ENCODE measurements at regions not wholly inside any gene's neighbourhood (a gene's known extent, or its start where the extent isn't known, plus 50 kb on each side); places are given as distances from the start of the nearest gene placed in this dataset.
"Not testable (repeated sequence)": the region's sequence is repeated elsewhere in the genome, so short reads cannot be mapped to it uniquely, and the experiment has no call there.

- H3K27ac ChIP-seq (ENCODE audit: low read length): no peak overlapping the region
- H3K4me1 ChIP-seq (ENCODE audit: insufficient read depth, low read length): no peaks in the 10 kb centered on the region
- no peak overlapping the region for H3K4me3 ChIP-seq (ENCODE audit: low read length)
- H3K36me3 ChIP-seq (ENCODE audit: insufficient read depth, low read depth, low read length): no peaks in the 10 kb centered on the region
- H3K27me3 ChIP-seq (ENCODE audit: insufficient read depth, low read length): no peaks in the 10 kb centered on the region
- no peaks in the 10 kb centered on the region for H3K9me3 ChIP-seq (ENCODE audit: insufficient read depth, low read depth, low read length)
- no peak overlapping the region for H3K9ac ChIP-seq (ENCODE audit: low read depth, low read length)
Measured at GRCh38 chr12:9329019-9329418, 120.8 kb upstream of the PZP start.

GRCh38 chr12:9328065-9328464 is 119.9 kb upstream of the PZP start:
- Histone ChIP-seq H3K27me3 (ENCODE audit: insufficient read depth, low read length) (no peaks in the 10 kb centered on the region), H3K36me3 (ENCODE audit: insufficient read depth, low read depth, low read length) (no peaks in the 10 kb centered on the region), H3K4me1 (ENCODE audit: insufficient read depth, low read length) (no peaks in the 10 kb centered on the region), H3K9ac (ENCODE audit: low read depth, low read length) (no peak overlapping the region), H3K4me3 (ENCODE audit: low read length) (no peak overlapping the region), H3K27ac (ENCODE audit: low read length) (no peak overlapping the region), H3K9me3 (ENCODE audit: insufficient read depth, low read depth, low read length) (no peaks in the 10 kb centered on the region)

DNA sequence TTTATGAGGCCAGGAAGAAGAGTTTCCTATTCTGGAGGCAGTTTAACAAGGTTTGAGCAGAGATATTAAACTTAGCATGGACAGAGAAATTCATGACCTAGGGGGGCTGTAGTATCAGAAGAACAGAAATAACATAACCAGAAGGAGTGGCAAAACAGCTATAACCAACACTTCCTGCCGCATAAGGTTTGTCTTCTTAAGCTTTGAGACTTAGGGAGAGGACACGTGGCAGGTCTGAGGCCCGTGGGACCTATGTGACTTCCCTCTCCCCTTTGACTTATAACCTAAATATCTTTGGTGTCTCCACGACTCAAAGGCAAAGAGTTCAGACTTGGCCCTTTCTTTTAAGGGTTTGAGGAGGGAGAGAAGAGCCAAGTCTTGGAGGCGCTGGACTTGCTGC is 119.1 kb upstream of the PZP start:
- H3K27me3 ChIP-seq (ENCODE audit: insufficient read depth, low read length): no peaks in the 10 kb centered on the region
- H3K9me3 ChIP-seq (ENCODE audit: insufficient read depth, low read depth, low read length): no peaks in the 10 kb centered on the region
- H3K4me1 ChIP-seq (ENCODE audit: insufficient read depth, low read length): no peaks in the 10 kb centered on the region
- H3K27ac ChIP-seq (ENCODE audit: low read length): no peak overlapping the region
- H3K36me3 ChIP-seq (ENCODE audit: insufficient read depth, low read depth, low read length): no peaks in the 10 kb centered on the region
- H3K4me3 ChIP-seq (ENCODE audit: low read length): no peak overlapping the region
- H3K9ac ChIP-seq (ENCODE audit: low read depth, low read length): no peak overlapping the region

DNA sequence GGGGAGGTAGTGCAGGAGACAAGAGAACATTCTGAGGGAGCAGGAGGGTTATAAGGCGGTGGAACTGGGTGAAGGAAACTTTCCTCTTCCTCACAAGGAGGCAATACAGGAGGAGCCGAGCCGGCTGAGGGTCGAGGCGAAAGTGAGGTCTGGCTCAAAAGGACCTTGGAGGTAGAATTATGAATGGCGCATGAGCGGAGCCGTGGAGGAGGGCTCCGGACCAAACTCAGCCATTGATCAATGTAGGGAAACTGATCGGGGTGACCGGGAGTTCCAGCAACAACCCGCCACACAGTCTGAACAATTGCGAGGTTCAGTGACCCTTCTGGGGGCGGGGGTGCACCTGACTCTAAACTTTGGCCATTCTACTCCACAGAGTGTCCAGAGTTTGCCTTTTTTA is 118.7 kb upstream of the PZP start:
- H3K9me3 ChIP-seq (ENCODE audit: insufficient read depth, low read depth, low read length); H3K9ac ChIP-seq (ENCODE audit: low read depth, low read length); H3K27ac ChIP-seq (ENCODE audit: low read length); H3K4me1 ChIP-seq (ENCODE audit: insufficient read depth, low read length); H3K36me3 ChIP-seq (ENCODE audit: insufficient read depth, low read depth, low read length); H3K4me3 ChIP-seq (ENCODE audit: low read length); H3K27me3 ChIP-seq (ENCODE audit: insufficient read depth, low read length): not testable (repeated sequence)

- Histone ChIP-seq H3K4me1 (ENCODE audit: insufficient read depth, low read length) (no peaks in the 10 kb centered on the region), H3K36me3 (ENCODE audit: insufficient read depth, low read depth, low read length) (no peaks in the 10 kb centered on the region), H3K27me3 (ENCODE audit: insufficient read depth, low read length) (no peaks in the 10 kb centered on the region)
Measured at GRCh38 chr12:9326085-9326484, 117.9 kb upstream of the PZP start.

DNA sequence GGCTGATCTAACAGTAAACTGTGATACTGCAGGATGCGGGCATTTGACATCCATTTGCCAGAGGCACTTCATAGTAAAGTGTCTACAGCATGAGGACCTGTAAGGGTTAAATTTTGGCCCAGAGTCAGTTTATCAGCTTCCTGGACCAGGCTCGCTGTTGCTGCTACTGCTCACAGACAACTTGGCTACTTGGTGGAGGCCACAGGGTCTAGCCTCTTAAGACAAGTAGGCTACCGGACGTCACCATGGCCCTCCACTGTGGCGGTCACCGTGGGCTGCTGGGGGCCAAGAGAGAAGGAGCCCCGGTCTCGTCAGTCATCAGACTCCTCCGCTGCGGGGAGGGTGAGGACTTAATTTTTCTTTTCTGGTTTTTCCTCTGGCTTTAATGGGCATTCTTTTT is 117.3 kb upstream of the PZP start:
- no peaks in the 10 kb centered on the region for H3K36me3 ChIP-seq (ENCODE audit: insufficient read depth, low read depth, low read length)
- no peaks in the 10 kb centered on the region for H3K4me1 ChIP-seq (ENCODE audit: insufficient read depth, low read length)
- no peak overlapping the region for H3K9ac ChIP-seq (ENCODE audit: low read depth, low read length)
- H3K27ac ChIP-seq (ENCODE audit: low read length): no peak overlapping the region
- H3K4me3 ChIP-seq (ENCODE audit: low read length): no peak overlapping the region
- no peaks in the 10 kb centered on the region for H3K27me3 ChIP-seq (ENCODE audit: insufficient read depth, low read length)
- no peaks in the 10 kb centered on the region for H3K9me3 ChIP-seq (ENCODE audit: insufficient read depth, low read depth, low read length)

More at GRCh38 chr12:9326085-9326484, 117.9 kb upstream of the PZP start:
- H3K9me3 ChIP-seq (ENCODE audit: insufficient read depth, low read depth, low read length): no peaks in the 10 kb centered on the region
- H3K27ac ChIP-seq (ENCODE audit: low read length): no peak overlapping the region
- H3K9ac ChIP-seq (ENCODE audit: low read depth, low read length): no peak overlapping the region
- H3K4me3 ChIP-seq (ENCODE audit: low read length): no peak overlapping the region

DNA sequence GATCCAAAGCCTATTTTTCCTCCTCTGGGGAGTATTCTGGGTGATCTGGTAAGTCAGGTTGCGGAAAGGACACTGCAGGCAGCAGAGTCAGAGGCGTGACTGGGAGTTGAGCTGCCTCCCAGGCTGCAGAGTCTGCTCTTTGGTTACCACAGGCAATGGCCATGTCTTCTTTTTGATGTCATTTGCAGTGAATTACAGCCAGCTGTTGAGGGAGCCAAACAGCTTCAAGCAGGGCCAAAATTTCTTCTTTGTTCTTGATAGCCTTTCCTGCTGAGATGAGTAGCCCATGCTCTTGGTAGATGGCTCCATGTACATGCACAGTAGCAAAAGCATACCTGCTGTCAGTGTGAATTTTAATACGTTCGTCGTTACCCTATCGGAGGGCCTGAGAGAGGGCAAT is 116.6 kb upstream of the PZP start:
- Histone ChIP-seq H3K9me3 (ENCODE audit: insufficient read depth, low read depth, low read length) (no peaks in the 10 kb centered on the region), H3K4me3 (ENCODE audit: low read length) (no peak overlapping the region), H3K36me3 (ENCODE audit: insufficient read depth, low read depth, low read length) (no peaks in the 10 kb centered on the region), H3K4me1 (ENCODE audit: insufficient read depth, low read length) (no peaks in the 10 kb centered on the region), H3K27me3 (ENCODE audit: insufficient read depth, low read length) (no peaks in the 10 kb centered on the region), H3K9ac (ENCODE audit: low read depth, low read length) (no peak overlapping the region), H3K27ac (ENCODE audit: low read length) (no peak overlapping the region)

- Histone ChIP-seq H3K4me3 (ENCODE audit: low read length) (no peak overlapping the region), H3K27ac (ENCODE audit: low read length) (no peak overlapping the region), H3K9ac (ENCODE audit: low read depth, low read length) (no peak overlapping the region), H3K9me3 (ENCODE audit: insufficient read depth, low read depth, low read length) (no peaks in the 10 kb centered on the region), H3K4me1 (ENCODE audit: insufficient read depth, low read length) (no peaks in the 10 kb centered on the region), H3K36me3 (ENCODE audit: insufficient read depth, low read depth, low read length) (no peaks in the 10 kb centered on the region), H3K27me3 (ENCODE audit: insufficient read depth, low read length) (no peaks in the 10 kb centered on the region)
Measured at GRCh38 chr12:9323144-9323681, 115.0 kb upstream of the PZP start.

DNA sequence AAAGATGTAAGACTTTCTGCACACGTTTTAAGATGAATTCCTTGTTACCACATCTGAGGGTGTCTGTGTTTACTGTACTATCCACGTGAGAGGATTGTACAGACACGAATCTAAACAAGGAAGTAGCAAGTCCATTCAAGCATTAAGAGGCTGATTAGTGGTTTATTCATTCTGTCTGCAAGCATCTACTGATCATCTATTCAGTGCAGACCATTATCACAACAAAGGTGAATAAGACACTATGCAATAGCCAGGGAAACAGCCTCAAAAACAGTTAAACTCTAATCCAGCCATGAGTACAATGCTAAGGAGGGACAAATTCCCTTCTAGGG is 111.6 kb upstream of the PZP start:
- Histone ChIP-seq H3K27me3 (ENCODE audit: insufficient read depth, low read length) (no peaks in the 10 kb centered on the region), H3K9me3 (ENCODE audit: insufficient read depth, low read depth, low read length) (no peaks in the 10 kb centered on the region), H3K4me1 (ENCODE audit: insufficient read depth, low read length) (no peaks in the 10 kb centered on the region), H3K27ac (ENCODE audit: low read length) (no peak overlapping the region), H3K4me3 (ENCODE audit: low read length) (no peak overlapping the region), H3K9ac (ENCODE audit: low read depth, low read length) (no peak overlapping the region), H3K36me3 (ENCODE audit: insufficient read depth, low read depth, low read length) (no peaks in the 10 kb centered on the region)

DNA sequence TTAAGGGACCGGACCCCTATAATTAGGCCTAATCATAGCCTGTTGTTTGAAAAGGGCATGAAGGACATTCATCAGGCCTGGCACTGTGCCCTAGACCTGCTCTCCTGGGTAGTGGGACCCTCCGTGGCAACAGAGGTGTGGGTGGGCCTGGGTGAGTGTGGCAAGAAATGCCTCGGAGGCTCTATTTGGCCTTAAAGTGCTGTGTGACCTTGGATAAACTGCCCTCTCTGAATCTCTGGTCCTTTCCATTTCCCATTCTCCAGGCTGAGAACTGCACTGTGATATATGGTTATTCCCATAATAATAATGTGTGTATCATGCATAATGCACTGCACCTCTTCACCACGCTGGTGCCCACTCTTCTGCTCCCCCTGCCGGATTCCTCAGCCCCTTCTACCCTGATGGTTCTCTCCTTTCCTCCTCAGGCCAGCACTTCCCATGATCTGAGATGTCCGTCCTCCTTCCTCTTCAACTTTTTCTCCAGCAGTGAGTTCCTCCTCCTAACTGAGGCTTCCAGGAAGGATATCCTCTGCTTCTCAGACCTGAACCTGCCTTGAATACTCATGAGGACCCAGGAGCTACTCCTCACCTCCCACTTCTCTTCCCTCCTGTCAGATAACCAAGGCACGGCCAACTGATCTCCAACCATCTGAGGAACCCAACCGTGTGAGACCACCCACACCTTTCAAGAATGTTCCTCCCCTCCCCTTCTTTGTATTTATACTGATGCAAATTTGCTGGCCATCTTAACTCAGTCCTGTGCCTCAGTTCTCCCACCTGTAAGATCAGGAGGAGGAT is 111.0 kb upstream of the PZP start:
- Histone ChIP-seq H3K4me3 (ENCODE audit: low read length) (no peak overlapping the region), H3K27ac (ENCODE audit: low read length) (no peak overlapping the region), H3K27me3 (ENCODE audit: insufficient read depth, low read length) (no peaks in the 10 kb centered on the region), H3K9ac (ENCODE audit: low read depth, low read length) (no peak overlapping the region), H3K9me3 (ENCODE audit: insufficient read depth, low read depth, low read length) (no peaks in the 10 kb centered on the region), H3K4me1 (ENCODE audit: insufficient read depth, low read length) (no peaks in the 10 kb centered on the region), H3K36me3 (ENCODE audit: insufficient read depth, low read depth, low read length) (no peaks in the 10 kb centered on the region)

- H3K27me3 ChIP-seq (ENCODE audit: insufficient read depth, low read length); H3K9me3 ChIP-seq (ENCODE audit: insufficient read depth, low read depth, low read length); H3K9ac ChIP-seq (ENCODE audit: low read depth, low read length); H3K27ac ChIP-seq (ENCODE audit: low read length); H3K4me1 ChIP-seq (ENCODE audit: insufficient read depth, low read length); H3K36me3 ChIP-seq (ENCODE audit: insufficient read depth, low read depth, low read length); H3K4me3 ChIP-seq (ENCODE audit: low read length): not testable (repeated sequence)
Measured at GRCh38 chr12:9313479-9313878, 105.3 kb upstream of the PZP start.

DNA sequence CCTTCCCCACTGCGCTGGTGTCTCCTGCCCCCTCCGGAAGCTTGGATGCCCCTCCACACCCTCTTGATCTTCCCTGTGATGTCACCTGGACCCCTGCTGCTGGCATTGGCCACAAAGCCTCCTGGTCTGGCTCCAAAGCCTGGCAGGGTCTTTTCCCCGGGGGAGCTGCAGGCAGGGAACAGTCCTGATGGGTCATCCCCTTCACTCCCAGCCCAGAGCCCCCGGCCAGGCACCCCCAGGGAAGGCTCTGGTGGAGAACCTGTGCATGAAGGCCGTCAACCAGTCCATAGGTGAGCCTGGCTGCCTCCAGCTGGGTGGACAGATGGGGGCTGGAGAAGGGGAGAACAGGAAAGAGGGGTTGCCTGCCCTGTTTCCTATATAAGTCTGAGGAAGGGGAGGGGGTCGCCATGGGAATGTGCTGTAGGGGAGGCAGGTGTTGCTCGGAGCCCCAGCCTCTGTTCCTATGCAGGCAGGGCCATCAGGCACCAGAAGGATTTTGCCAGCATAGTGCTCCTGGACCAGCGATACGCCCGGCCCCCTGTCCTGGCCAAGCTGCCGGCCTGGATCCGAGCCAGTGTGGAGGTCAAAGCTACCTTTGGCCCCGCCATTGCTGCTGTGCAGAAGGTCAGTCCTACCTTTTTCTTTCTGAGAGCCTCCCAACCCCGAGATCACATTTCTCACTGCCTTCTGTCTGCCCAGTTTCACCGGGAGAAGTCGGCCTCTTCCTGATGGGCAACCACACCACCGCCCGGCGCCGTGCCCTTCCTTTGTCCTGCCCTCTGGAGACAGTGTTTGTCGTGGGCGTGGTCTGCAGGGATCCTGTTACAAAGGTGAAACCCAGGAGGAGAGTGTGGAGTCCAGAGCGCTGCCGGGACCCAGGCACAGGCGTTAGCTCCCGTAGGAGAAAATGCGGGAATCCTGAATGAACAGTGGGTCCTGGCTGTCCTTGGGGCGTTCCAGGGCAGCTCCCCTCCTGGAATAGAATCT is 104.5 kb upstream of the PZP start:
- H3K9me3 ChIP-seq (ENCODE audit: insufficient read depth, low read depth, low read length); H3K36me3 ChIP-seq (ENCODE audit: insufficient read depth, low read depth, low read length); H3K9ac ChIP-seq (ENCODE audit: low read depth, low read length); H3K4me1 ChIP-seq (ENCODE audit: insufficient read depth, low read length); H3K27me3 ChIP-seq (ENCODE audit: insufficient read depth, low read length); H3K4me3 ChIP-seq (ENCODE audit: low read length); H3K27ac ChIP-seq (ENCODE audit: low read length): not testable (repeated sequence)
